ENCODE measurements at regions not wholly inside any gene's neighbourhood (a gene's known extent, or its start where the extent isn't known, plus 50 kb on each side); places are given as distances from the start of the nearest gene placed in this dataset.

DNA sequence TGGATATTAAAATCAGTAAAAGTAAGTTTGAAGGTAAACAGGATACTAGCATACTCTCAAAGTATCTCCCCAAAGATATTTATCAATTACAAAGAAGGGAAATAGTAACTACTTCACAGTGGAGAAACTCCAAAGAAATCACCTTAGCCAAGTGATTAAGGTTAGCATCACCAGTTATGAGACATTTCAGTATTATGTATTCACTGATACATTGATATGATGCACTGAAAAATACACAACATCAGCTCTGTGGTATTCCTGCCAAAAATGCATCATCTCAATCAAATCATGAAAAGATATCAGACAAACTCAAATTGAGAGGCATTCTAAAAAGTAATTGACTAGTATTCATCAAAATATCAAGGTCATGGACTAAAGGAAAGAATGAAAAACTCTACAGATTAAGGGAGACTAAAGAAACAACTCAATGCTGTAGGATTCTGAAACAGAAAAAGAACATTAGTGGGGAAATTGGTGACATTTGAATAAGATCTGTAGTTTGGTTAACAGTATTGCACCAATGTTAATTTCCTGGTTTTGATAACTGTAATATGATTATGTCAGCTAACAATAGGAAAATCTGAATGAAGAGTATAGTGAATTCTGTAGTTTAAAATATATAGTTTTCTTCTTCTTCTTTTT, 215.4 kb downstream of the UACA start:
- no peak for DNase-seq

GRCh38 chr15:70545526-70545925, 217.8 kb downstream of the UACA start:
- DNase-seq = no peak

DNA sequence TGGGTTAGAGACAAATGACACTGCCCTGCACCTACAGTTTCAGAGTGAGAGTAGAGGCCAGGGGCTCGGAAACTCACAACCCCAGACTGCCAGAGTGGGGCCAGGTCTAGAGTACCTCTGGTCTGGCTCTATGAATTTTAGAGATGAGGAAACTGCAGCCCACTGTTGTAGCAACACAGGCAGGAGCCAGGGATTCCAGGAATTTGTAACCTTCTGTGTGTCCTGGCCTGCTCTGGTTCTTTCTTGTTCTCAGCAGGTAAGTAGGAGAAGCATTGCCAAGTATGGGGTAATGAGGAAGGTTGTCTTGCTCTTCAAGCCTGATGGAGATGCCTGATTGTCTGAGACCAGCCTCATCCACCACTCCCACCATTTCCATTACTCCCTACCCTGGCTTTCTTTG, 221.8 kb downstream of the UACA start:
- DNase-seq = no peak

DNA sequence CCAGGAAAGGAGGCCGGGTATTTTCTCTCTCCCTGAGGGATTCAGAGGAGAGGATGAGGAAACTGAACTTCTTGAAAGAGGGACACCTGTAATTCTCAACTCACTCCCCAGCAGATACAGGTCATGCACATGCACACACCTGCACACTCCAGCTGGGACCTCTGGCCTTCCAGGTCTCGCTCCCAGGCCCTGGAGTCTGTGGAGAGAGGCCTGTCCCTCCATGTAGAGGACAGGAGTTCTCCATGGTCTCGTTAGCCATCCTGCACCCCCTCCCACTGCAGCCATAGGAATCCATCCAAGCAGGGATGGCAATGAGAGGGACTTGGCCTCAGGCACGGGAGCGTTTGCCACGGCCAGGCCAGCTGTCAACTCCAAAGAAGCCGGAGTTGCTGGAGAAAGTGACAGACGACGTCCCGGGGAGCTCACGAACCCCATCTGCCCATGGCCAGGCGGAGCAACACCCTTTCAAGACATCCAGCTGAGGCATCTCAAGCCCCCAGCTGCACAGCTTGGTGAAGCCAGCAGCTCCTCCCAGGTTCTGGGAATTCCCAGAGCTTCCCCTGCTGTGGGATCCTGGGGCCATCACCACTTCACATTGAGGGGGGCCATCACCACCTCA, 223.3 kb downstream of the UACA start:
- no peak for DNase-seq

GRCh38 chr15:70539409-70539808, 223.9 kb downstream of the UACA start:
- DNase-seq = no peak

DNA sequence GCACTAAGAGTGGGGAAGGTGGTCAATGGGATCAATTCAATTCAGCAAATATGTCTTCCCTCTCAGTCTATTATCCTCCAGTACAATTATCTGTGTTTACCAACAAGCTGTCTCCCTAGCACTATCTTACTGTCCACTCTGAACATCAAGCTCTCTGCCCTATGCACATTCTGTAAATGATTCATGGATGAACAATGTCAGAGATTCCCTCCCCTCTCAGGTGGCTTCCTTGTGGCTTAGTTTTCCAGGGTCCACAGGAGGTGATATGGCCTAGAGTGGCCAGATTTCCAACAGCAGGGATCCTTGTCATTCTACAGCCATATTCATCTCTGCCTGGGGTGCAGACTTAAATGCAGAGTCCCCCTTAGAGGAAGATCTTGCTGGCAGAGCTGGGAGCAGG, 225.1 kb downstream of the UACA start:
- no peak for DNase-seq

DNA sequence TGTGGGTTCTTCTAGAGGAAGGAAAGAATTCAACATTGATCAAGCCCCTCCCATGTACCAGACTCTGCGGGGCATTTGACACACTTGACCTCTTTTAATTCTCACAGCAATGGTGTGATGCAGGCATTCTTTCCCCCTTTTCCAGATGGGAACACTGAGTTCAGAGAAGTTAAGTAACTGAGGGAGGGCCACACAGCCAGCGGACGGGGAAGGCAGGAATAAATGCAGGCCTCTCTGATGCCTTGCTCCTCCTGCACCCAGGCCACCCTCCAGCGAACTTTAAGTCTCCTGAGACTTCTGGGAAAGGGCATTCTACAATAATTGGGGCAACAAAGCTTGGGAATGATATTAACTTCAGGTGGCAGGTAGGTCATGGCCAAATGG, 227.4 kb downstream of the UACA start:
- DNase-seq = no peak

- DNase-seq = peak; percentile 62
Measured at GRCh38 chr15:70535071-70535954, 228.0 kb downstream of the UACA start.

DNA sequence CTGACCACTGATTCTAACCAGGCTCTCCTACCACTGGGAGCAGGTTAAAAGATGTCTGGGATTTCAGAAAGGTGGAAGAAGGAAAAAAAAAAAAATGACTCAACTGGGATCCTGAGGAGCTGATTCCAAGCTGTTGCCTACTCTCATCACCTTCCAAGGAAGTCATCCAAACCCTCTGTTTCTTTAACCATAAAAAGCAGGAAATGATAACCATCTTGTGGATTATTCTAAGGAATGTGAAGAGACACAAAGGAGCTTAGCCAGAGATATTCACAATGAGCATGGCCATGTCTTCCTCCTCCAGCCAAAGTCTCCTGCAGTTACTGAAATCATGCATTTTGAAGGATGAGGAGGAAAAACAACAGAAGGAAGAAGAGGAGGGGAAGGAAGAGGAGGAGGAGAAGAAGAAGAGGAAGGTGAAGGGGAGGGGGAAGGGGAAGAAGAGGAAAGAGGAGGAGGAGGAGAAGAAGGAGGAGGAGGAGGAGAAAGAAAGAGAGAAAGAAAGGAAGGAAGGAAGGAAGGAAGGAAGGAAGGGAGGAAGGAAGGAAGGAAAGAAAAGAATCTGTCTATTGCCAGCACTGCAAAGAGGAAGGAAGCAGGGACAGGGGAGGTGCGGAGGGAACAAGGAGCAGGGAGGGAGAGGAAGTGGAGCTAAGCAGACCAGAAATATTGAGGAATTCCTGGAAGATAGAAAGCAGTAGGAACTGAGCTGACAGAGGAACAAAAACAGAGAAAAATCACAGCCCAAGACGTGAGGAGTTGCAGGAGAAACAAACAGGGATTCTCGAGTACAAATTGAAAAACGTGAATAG, 229.2 kb downstream of the UACA start:
- no peak for DNase-seq

DNA sequence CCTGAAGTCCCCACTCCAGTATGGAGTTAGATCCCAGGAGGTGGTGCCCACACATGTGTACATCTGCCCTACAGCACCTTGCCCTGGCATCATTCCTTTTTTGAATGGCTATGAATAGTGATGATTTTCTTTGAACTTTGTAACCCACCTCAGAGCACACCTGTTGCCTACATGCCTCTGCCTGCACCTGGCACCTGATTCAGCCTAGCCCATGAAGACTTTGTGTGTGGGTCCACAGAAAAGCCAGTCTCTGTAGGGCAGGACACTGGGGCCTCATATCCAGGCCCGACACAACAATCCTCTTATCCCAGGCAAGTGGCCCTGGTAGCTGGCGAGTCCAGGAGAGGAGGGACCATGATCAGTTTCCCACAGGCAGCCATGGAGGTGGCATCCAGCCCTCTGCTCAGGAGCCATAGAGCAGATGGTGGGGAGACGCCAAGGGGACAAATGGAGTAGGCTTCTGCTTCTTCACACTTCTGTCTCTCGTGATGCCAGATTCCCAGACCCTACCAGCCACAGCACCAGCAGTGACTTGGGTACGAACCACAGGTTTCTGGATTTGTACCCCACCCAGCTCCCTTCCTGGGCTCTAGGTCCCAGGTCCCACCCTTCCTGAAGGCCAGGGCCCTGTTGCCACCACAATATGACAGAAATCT, 230.7 kb downstream of the UACA start:
- DNase-seq = no peak

DNA sequence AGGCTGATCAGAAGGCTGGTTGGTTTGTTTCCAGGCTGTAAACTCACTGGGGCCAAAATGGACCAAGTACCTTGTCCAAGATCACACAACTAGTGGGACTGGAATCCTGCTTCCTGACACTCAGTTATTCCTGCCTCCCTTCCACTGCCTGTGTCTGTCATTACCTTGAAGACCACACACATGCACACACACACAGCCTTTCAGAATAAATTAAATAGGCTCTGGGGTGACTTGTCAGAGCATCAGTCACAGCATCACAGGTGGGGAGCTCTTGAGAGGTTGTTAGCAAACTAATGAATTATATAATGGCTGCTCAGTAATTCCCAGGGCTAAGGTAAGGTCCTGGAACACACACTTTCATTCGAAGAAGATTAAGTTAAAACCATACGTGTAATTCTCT, 231.8 kb downstream of the UACA start:
- no peak for DNase-seq

GRCh38 chr15:70530906-70531305, 232.5 kb downstream of the UACA start:
- no peak for DNase-seq

- no peak for DNase-seq
Measured at GRCh38 chr15:70530503-70530902, 232.9 kb downstream of the UACA start.

- DNase-seq = no peak
Measured at GRCh38 chr15:70530017-70530499, 233.3 kb downstream of the UACA start.

- no peak for DNase-seq
Measured at GRCh38 chr15:70528816-70529215, 234.5 kb downstream of the UACA start.

- peak; percentile 63 for DNase-seq
Measured at GRCh38 chr15:70528270-70528706, 235.1 kb downstream of the UACA start.

DNA sequence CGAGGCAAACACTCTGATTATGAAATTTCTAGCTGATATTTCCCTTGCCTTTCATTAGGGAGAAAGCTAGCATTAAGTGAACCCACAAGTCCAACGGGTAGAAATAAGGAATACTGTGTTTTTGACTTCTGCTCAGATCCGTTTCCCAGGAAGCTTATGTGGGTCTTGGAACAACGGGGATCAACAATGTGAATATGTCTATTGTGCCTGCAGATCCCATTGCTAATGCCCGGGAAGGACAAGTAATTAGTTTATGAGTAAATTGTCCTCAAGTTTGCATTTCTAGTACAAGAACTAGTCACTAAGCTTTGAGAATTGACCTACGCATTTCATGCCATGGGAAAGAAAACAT, 236.4 kb downstream of the UACA start:
- no peak for DNase-seq

GRCh38 chr15:70526221-70526973, 237.0 kb downstream of the UACA start:
- DNase-seq = no peak

DNA sequence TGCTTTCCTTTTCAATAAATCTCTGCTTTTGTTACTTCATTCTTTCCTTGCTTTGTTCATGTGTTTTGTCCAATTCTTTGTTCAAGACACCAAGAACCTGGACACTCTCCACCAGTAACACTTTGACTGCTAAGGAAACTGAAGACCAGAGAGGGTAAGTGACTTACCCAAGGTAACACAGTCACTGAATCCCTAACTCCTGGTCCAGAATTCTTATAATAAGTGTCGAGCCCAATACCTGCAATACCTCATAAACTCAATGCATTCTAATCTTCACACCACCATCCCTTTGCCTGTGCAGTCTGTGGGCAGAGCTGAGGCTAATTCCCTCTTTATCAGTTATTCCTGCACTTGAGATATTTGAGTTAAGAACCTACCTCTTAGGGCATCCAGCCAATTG, 237.8 kb downstream of the UACA start:
- DNase-seq = no peak

DNA sequence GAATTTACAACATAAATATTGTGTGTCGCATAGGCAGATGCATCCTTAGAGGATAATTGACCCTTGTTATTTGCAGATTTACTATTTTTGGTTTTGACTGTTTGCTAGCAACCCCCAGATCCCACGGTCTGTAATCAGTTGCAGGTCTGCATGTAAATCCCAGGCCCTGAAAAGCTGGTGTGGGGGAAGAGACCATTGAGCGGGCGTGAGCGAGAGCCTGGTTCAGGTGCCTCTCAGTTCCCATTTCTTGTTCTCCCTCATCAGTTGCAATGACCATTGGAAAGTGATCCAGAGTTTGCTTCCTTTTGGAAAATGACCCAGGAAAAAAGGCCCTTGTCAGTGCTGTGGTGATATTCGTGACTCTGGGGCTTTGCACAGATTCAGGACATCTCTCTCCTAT, 238.9 kb downstream of the UACA start:
- no peak for DNase-seq

GRCh38 chr15:70523616-70524015, 239.7 kb downstream of the UACA start:
- DNase-seq = no peak

GRCh38 chr15:70523192-70523591, 240.2 kb downstream of the UACA start:
- no peak for DNase-seq

Measured in stimulated activated CD4-positive, alpha-beta T cell treated with anti-CD3 and anti-CD28 coated beads, Interleukin-1b, Interleukin-23, amount 100 ng/mL, for 48 hours (primary cell).